ENCODE measurements at regions not wholly inside any gene's neighbourhood (a gene's known extent, or its start where the extent isn't known, plus 50 kb on each side); places are given as distances from the start of the nearest gene placed in this dataset.

GRCh38 chr15:81853150-81853748 is 192.6 kb downstream of the MEX3B start:
- Mint-ChIP-seq H3K27ac (no peak overlapping the region), H3K27me3 (ENCODE audit: low read depth) (no peaks in the 10 kb centered on the region), H3K4me3 (no peak overlapping the region), H3K9me3 (no peaks in the 10 kb centered on the region), H3K4me1 (peaks cover 2 to 6% of the 10 kb centered on the region in 2 experiments; a peak in 2 of 4 replicates), H3K36me3 (ENCODE audit: insufficient read depth in 1 of 3, low read depth in 3 of 3) (peaks cover 0 to 18% (median 0%) of the 10 kb centered on the region in 3 experiments; a peak in 3 of 7 replicates)
- no peaks in the 10 kb centered on the region for H3K79me1 ChIP-seq (ENCODE audit: insufficient read depth, low read depth, low read length, poor library complexity, severe bottlenecking)
- no peaks in the 10 kb centered on the region for H3K27me3 ChIP-seq (ENCODE audit: insufficient read depth, low read length)
- H2AK5ac ChIP-seq (ENCODE audit: insufficient read length, low read length) = no peak overlapping the region
- H3K14ac ChIP-seq (ENCODE audit: insufficient read depth, low read length) = no peak overlapping the region
- no peak overlapping the region for H4K5ac ChIP-seq (ENCODE audit: insufficient read length, low read depth, low read length)
- H3K27ac ChIP-seq (ENCODE audit: insufficient read length, low read depth, low read length) = no peak overlapping the region
- H3K79me2 ChIP-seq (ENCODE audit: insufficient read depth, low read length) = no peaks in the 10 kb centered on the region
- H3K9ac ChIP-seq (ENCODE audit: extremely low read depth, insufficient read length, low read length) = no peak overlapping the region
- no peak overlapping the region for H2AFZ ChIP-seq (ENCODE audit: low read length)
- no peak overlapping the region for H3T11ph ChIP-seq (ENCODE audit: low read length)
- no peak overlapping the region for H2BK5ac ChIP-seq (ENCODE audit: insufficient read length, low read length)
- no CpG with 5 or more reads among the region's 3 CpGs for WGBS (ENCODE audit: extremely low coverage, insufficient read length, low lambda C conversion rate)
- H2BK120ac ChIP-seq (ENCODE audit: low read depth, low read length, poor library complexity, severe bottlenecking) = no peak overlapping the region
- no peak overlapping the region for H4K91ac ChIP-seq (ENCODE audit: insufficient read length, low read depth, low read length)
- H4K20me1 ChIP-seq (ENCODE audit: control insufficient read depth, insufficient read depth, insufficient read length) = no peaks in the 10 kb centered on the region
- no peaks in the 10 kb centered on the region for H3K4me1 ChIP-seq (ENCODE audit: insufficient read depth, low read length)
- H3K4me2 ChIP-seq (ENCODE audit: insufficient read depth, insufficient read length, low read length) = no peak overlapping the region
- H2BK12ac ChIP-seq (ENCODE audit: insufficient read length, low read depth, low read length) = no peak overlapping the region
- TF ChIP-seq, protein P1, sequence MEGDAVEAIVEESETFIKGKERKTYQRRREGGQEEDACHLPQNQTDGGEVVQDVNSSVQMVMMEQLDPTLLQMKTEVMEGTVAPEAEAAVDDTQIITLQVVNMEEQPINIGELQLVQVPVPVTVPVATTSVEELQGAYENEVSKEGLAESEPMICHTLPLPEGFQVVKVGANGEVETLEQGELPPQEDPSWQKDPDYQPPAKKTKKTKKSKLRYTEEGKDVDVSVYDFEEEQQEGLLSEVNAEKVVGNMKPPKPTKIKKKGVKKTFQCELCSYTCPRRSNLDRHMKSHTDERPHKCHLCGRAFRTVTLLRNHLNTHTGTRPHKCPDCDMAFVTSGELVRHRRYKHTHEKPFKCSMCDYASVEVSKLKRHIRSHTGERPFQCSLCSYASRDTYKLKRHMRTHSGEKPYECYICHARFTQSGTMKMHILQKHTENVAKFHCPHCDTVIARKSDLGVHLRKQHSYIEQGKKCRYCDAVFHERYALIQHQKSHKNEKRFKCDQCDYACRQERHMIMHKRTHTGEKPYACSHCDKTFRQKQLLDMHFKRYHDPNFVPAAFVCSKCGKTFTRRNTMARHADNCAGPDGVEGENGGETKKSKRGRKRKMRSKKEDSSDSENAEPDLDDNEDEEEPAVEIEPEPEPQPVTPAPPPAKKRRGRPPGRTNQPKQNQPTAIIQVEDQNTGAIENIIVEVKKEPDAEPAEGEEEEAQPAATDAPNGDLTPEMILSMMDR (conservative IDR thresholded peaks at IDR 0.05) = no peak
- DNase-seq = no peak
- no peaks in the 10 kb centered on the region for H3K9me3 ChIP-seq (ENCODE audit: control insufficient read depth, low read depth, low read length)
- no peak overlapping the region for H3K4ac ChIP-seq (ENCODE audit: low read depth, low read length)
- H2BK20ac ChIP-seq (ENCODE audit: low read depth, low read length, poor library complexity, severe bottlenecking) = no peak overlapping the region
- no peaks in the 10 kb centered on the region for H3K23me2 ChIP-seq (ENCODE audit: insufficient read length, low read depth, low read length, poor library complexity, severe bottlenecking)
- H2BK15ac ChIP-seq (ENCODE audit: low read depth, low read length) = no peak overlapping the region
- no peak overlapping the region for H3K18ac ChIP-seq (ENCODE audit: insufficient read length, low read depth, low read length)
- H3K23ac ChIP-seq (ENCODE audit: insufficient read length, low read depth, low read length) = no peak overlapping the region
- no peak overlapping the region for H4K8ac ChIP-seq (replicated peaks; ENCODE audit: insufficient read length, low read depth, low read length)
- no peak overlapping the region for H3K56ac ChIP-seq (ENCODE audit: insufficient read length, low read depth, low read length)

Data from H9 (cell line).